Ascending aorta (tissue), 2 donors: ENCODE measurements at regions not wholly inside any gene's neighbourhood (a gene's known extent, or its start where the extent isn't known, plus 50 kb on each side); places are given as distances from the start of the nearest gene placed in this dataset.

Experiments
- DNase-seq, 2 donors: peaks; one replicate each; pipeline ENCODE4 v3.0.0-alpha.2; 2019; ENCODE audit warnings: low spot score in 2 of 2
- H3K27ac ChIP-seq, 2 donors: fragments of 200-600 bp; sonication (generic); one replicate each; pipeline ENCODE4 v1.5.1; 2016 to 2017; ENCODE audit warnings: mild to moderate bottlenecking in 1 of 2
- H3K27me3 ChIP-seq: fragments of 200-600 bp; sonication (generic); one replicate; pipeline ENCODE4 v1.5.1; 2017
- H3K36me3 ChIP-seq, 2 donors: fragments of 200-600 bp; sonication (generic); one replicate each; pipeline ENCODE4 v1.5.1; 2016
- H3K4me1 ChIP-seq, 2 donors: fragments of 200-600 bp; sonication (generic); one replicate each; pipeline ENCODE4 v1.5.1; 2016 to 2017; ENCODE audit warnings: mild to moderate bottlenecking in 1 of 2
- H3K4me3 ChIP-seq, 2 donors: fragments of 200-600 bp; sonication (generic); one replicate each; pipeline ENCODE4 v1.5.1; 2016 to 2017; ENCODE audit warnings: mild to moderate bottlenecking in 1 of 2
- H3K9me3 ChIP-seq, 2 donors: fragments of 200-600 bp; sonication (generic); one replicate each; pipeline ENCODE4 v1.5.1; 2016
- CTCF ChIP-seq, 3 experiments: fragments of 200-600 bp in 2 of 3; fragments of 450-650 bp in 1 of 3; sonication (generic) in 2 of 3; IDR thresholded peaks; one replicate each; pipeline ENCODE4 v1.5.1; 2016 to 2019; ENCODE audit warnings: antibody characterized with exemption in 3 of 3, mild to moderate bottlenecking in 1 of 3, moderate library complexity in 1 of 3
- intact Hi-C: fragments of 100-400 bp; cut with DNase I; formaldehyde crosslinking; loops from one replicate; pipeline ENCODE4 v1.15.1; 2023

GRCh38 chr14:103205541-103205906, 82.3 kb downstream of the TNFAIP2 start:
- peaks cover 4 to 12% of the 10 kb centered on the region in 2 donors for H3K9me3 ChIP-seq
- H3K36me3 ChIP-seq = no peaks in the 10 kb centered on the region
- H3K4me3 ChIP-seq = no peak overlapping the region
- intact Hi-C loops = no loop called here
- no peaks in the 10 kb centered on the region for H3K27me3 ChIP-seq
- no peak for DNase-seq
- no peaks in the 10 kb centered on the region for H3K4me1 ChIP-seq
- H3K27ac ChIP-seq = peak overlapping the region in 1 of 2 donors; percentile 49
- TF ChIP-seq CTCF (IDR thresholded peaks at IDR 0.05) = no peak

GRCh38 chr14:103206023-103206481, 82.8 kb downstream of the TNFAIP2 start:
- no peaks in the 10 kb centered on the region for H3K27me3 ChIP-seq
- no peaks in the 10 kb centered on the region for H3K4me1 ChIP-seq
- H3K36me3 ChIP-seq = no peaks in the 10 kb centered on the region
- DNase-seq = no peak
- H3K27ac ChIP-seq = peak overlapping the region; percentile 49 to 70
- no peak for TF ChIP-seq CTCF (IDR thresholded peaks at IDR 0.05)
- intact Hi-C loops = no loop called here
- peaks cover 4 to 12% of the 10 kb centered on the region in 2 donors for H3K9me3 ChIP-seq
- H3K4me3 ChIP-seq = peak overlapping the region in 1 of 2 donors; percentile 70

- intact Hi-C loops = no loop called here
- Histone ChIP-seq H3K27me3 (no peaks in the 10 kb centered on the region), H3K4me1 (no peaks in the 10 kb centered on the region), H3K36me3 (no peaks in the 10 kb centered on the region), H3K9me3 (peaks cover 4 to 12% of the 10 kb centered on the region in 2 donors), H3K4me3 (peak overlapping the region; percentile 60 to 70), H3K27ac (peak overlapping the region; percentile 49 to 70)
- peak; percentile 9 to 81 for DNase-seq
- TF ChIP-seq CTCF (IDR thresholded peaks at IDR 0.05) = no peak
These were observed 83.7 kb downstream of the TNFAIP2 start for GRCh38 chr14:103206836-103207387.

GRCh38 chr14:103207388-103208072, 84.3 kb downstream of the TNFAIP2 start:
- Histone ChIP-seq H3K4me3 (peak overlapping the region; percentile 60 to 70), H3K36me3 (no peaks in the 10 kb centered on the region), H3K27ac (peak overlapping the region; percentile 49 to 70), H3K9me3 (peaks cover 4 to 12% of the 10 kb centered on the region in 2 donors), H3K27me3 (no peaks in the 10 kb centered on the region), H3K4me1 (no peaks in the 10 kb centered on the region)
- no peak for DNase-seq
- intact Hi-C loops = no loop called here
- no peak for TF ChIP-seq CTCF (IDR thresholded peaks at IDR 0.05)

- H3K9me3 ChIP-seq = peaks cover 4 to 12% of the 10 kb centered on the region in 2 donors
- no peak for TF ChIP-seq CTCF (IDR thresholded peaks at IDR 0.05)
- no peaks in the 10 kb centered on the region for H3K36me3 ChIP-seq
- H3K4me3 ChIP-seq = no peak overlapping the region
- DNase-seq = no peak
- H3K4me1 ChIP-seq = no peaks in the 10 kb centered on the region
- intact Hi-C loops = no loop called here
- no peak overlapping the region for H3K27ac ChIP-seq
- no peaks in the 10 kb centered on the region for H3K27me3 ChIP-seq
These were observed 85.8 kb downstream of the TNFAIP2 start for GRCh38 chr14:103209054-103209453.
